PC-9 (cell line): ENCODE measurements at regions not wholly inside any gene's neighbourhood (a gene's known extent, or its start where the extent isn't known, plus 50 kb on each side); places are given as distances from the start of the nearest gene placed in this dataset.
A peak's percentile ranks its signal among the peaks of the same experiment; 100 is the strongest.

Experiments
- BruUV-seq: library from RNA; stranded (reverse); fragments of 400-500 nt; replicated peaks from 2 replicates; lab custom pipeline; 2021; lab: Mats Ljungman, UMichigan
- CTCF ChIA-PET: fragments of 300-600 bp; sonication (Branson Sonifier 250); formaldehyde crosslinking; loops from one replicate; lab custom pipeline; 2022; ENCODE audit warnings: antibody characterized with exemption; lab: Charles Lee
- POLR2A ChIA-PET: fragments of 300-600 bp; sonication (Branson Sonifier 250); formaldehyde crosslinking; loops from one replicate; lab custom pipeline; 2022; ENCODE audit warnings: antibody characterized with exemption; ENCODE audit not compliant: unreplicated experiment; lab: Charles Lee
- DNase-seq, 2 experiments: peaks; one replicate each; pipeline versions ENCODE4 v3.0.0 to v3.0.0-alpha.2; 2015 to 2022; ENCODE audit warnings: mixed read lengths in 1 of 2
- H2AFZ ChIP-seq: fragments of 200-600 bp; sonication (generic); 2 replicates; pipeline ENCODE4 v1.8.1; 2017; ENCODE audit warnings: antibody characterized with exemption
- H3F3A ChIP-seq: fragments of 200-600 bp; sonication (generic); 2 replicates; pipeline ENCODE4 v1.8.1; 2017; ENCODE audit warnings: antibody characterized with exemption, mild to moderate bottlenecking, low read depth; ENCODE audit not compliant: insufficient read depth
- H3K27ac ChIP-seq: fragments of 200-600 bp; sonication (generic); 2 replicates; pipeline ENCODE4 v1.6.1; 2016; ENCODE audit warnings: mixed run types
- H3K27me3 ChIP-seq: fragments of 200-600 bp; sonication (generic); 2 replicates; pipeline ENCODE4 v1.6.1; 2016; ENCODE audit warnings: low read depth, mixed run types; ENCODE audit not compliant: insufficient read depth
- H3K36me3 ChIP-seq: fragments of 200-600 bp; sonication (generic); 2 replicates; pipeline ENCODE4 v1.6.1; 2016; ENCODE audit warnings: low read depth, mixed run types
- H3K4me1 ChIP-seq: fragments of 200-600 bp; sonication (generic); replicated peaks from 2 replicates; pipeline ENCODE4 v1.6.1; 2016; ENCODE audit warnings: mixed run types; ENCODE audit not compliant: insufficient read depth
- H3K4me2 ChIP-seq: fragments of 200-600 bp; sonication (generic); 2 replicates; pipeline ENCODE4 v1.6.1; 2017; ENCODE audit warnings: mixed run types
- H3K4me3 ChIP-seq: fragments of 200-600 bp; sonication (generic); 2 replicates; pipeline ENCODE4 v1.6.1; 2016; ENCODE audit warnings: mixed run types
- H3K79me2 ChIP-seq: fragments of 200-600 bp; sonication (generic); 2 replicates; pipeline ENCODE4 v1.6.1; 2017; ENCODE audit warnings: low read depth, mixed run types
- H3K9me2 ChIP-seq: fragments of 200-600 bp; sonication (generic); 2 replicates; pipeline ENCODE4 v1.8.1; 2017; ENCODE audit warnings: mild to moderate bottlenecking; ENCODE audit not compliant: insufficient read depth
- H3K9me3 ChIP-seq: fragments of 200-600 bp; sonication (generic); 2 replicates; pipeline ENCODE4 v1.8.1; 2016; ENCODE audit warnings: low read depth; ENCODE audit not compliant: insufficient read depth
- H4K20me1 ChIP-seq: fragments of 200-600 bp; sonication (generic); 2 replicates; pipeline ENCODE4 v1.8.1; 2017; ENCODE audit not compliant: insufficient read depth
- EZH2 ChIP-seq: fragments of 200-600 bp; sonication (generic); IDR thresholded peaks from 2 replicates; pipeline ENCODE4 v1.8.0; 2017; ENCODE audit warnings: antibody characterized with exemption, low read depth
- intact Hi-C: fragments of 100-400 bp; cut with micrococcal nuclease; formaldehyde crosslinking; loops from one replicate; pipeline ENCODE4 v1.10.0; 2022; ENCODE audit not compliant: unreplicated experiment
- TF ChIP-seq, protein P1 (sequence below): fragments of 200-600 bp; sonication (generic); conservative IDR thresholded peaks from 2 replicates; pipeline ENCODE4 v1.6.1; 2017; ENCODE audit warnings: mixed run types, antibody characterized with exemption, mild to moderate bottlenecking, moderate library complexity

DNA sequence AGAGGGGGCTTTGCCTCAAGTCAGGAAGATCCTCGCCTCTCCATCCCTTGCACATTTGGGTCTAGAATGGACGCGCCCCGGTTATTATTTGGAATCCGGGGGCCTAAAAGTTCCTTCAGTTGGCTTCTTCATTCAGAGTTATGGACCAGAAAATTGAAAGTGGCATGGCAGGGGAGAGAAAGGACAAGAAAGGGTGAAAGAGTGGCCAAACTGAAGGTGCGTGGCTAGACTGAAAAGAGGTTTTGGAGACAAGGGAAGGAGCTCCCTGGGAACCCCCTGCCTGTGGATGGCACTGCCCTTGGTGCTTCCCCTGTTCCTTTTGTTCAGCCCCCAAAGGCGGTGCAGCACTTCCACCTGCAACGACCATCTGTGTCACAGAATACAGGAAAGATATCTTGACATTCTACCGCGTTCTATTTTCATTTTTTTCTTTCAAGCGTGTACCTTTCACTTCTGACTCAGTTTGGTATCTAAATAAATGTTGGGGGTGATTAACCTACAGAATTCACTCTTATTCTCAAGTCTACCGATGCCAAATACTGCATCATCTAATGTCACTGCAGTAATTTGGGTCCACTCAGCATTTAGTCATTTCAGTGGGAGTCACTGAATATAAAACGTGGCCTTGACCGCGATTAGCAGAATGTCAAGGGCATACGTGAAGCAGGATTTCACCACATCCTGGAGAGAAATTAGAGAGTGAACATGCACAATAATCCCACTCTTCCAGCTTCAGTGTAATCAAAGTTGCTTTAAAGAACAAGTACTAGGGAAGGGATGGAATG, 88.1 kb upstream of the ARHGAP32 start:
- peaks cover 10% of the 10 kb centered on the region for H4K20me1 ChIP-seq
- H3K9me3 ChIP-seq, result no peaks in the 10 kb centered on the region
- no peak overlapping the region for H3K27ac ChIP-seq
- 0 out of 2 replicates have a peak, but pooled peaks cover 5% of the 10 kb centered on the region for H3F3A ChIP-seq
- DNase-seq, result no peak
- no peaks in the 10 kb centered on the region for H3K27me3 ChIP-seq
- CTCF ChIA-PET, result no interaction called here
- TSS peak; percentile 90 for BruUV-seq
- H3K4me1 ChIP-seq, result peaks cover 50% of the 10 kb centered on the region
- H2AFZ ChIP-seq, result peak overlapping the region; percentile 87
- TF ChIP-seq, protein P1, sequence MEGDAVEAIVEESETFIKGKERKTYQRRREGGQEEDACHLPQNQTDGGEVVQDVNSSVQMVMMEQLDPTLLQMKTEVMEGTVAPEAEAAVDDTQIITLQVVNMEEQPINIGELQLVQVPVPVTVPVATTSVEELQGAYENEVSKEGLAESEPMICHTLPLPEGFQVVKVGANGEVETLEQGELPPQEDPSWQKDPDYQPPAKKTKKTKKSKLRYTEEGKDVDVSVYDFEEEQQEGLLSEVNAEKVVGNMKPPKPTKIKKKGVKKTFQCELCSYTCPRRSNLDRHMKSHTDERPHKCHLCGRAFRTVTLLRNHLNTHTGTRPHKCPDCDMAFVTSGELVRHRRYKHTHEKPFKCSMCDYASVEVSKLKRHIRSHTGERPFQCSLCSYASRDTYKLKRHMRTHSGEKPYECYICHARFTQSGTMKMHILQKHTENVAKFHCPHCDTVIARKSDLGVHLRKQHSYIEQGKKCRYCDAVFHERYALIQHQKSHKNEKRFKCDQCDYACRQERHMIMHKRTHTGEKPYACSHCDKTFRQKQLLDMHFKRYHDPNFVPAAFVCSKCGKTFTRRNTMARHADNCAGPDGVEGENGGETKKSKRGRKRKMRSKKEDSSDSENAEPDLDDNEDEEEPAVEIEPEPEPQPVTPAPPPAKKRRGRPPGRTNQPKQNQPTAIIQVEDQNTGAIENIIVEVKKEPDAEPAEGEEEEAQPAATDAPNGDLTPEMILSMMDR, result no peak
- no peak for TF ChIP-seq EZH2
- H3K9me2 ChIP-seq, result no peaks in the 10 kb centered on the region
- H3K36me3 ChIP-seq, result no peaks in the 10 kb centered on the region
- POLR2A ChIA-PET, result no interaction called here
- H3K4me3 ChIP-seq, result peak overlapping the region; percentile 70
- peak overlapping the region; percentile 83 for H3K4me2 ChIP-seq
- intact Hi-C loops, result loop anchor here (5.0 kb wide), 1 partner anchor 37 kb away; no protein-coding TSS in a partner anchor
- H3K79me2 ChIP-seq, result peaks cover 33% of the 10 kb centered on the region

DNA sequence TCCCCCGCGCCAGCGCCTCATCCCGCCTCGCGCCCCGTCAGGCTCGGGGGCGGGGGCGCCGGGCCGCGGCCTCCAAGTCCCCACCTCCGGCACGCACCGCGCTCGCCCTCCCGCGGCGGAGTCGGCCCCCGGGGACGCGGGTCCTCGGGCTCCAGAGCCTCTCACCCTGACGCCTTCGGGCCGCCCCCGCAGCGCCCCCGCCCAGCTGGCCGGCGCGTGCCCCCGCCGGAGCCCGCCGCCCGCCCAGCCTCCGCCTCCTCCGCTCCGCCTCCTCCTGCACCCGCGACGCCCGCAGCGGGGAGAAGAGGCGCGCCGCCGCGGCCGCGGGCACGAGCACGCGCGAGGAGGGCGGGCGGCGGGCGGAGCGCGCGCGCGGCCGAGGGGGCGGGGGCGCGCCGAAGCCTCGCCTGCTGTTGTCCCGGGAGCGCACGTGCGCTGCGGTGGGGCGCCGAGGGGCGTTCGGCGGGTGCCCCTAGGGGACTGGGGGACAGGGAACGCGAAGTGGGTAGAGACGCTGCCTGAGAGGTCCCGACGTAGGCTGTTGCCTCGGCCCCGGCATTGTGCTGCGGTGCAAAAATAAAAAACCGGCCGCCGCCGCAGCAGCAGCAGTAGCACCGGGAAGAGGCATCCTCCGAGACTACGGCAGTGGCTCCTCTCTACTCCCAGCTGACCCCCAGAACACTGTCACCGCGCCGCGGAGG, 87.4 kb upstream of the ARHGAP32 start:
- Histone ChIP-seq H3K36me3 (no peaks in the 10 kb centered on the region), H3K9me2 (no peaks in the 10 kb centered on the region), H3F3A (0 out of 2 replicates have a peak, but pooled peaks cover 5% of the 10 kb centered on the region), H3K79me2 (peaks cover 41% of the 10 kb centered on the region), H3K27me3 (no peaks in the 10 kb centered on the region), H2AFZ (peak overlapping the region; percentile 87), H3K4me3 (peak overlapping the region; percentile 70), H3K9me3 (no peaks in the 10 kb centered on the region), H3K4me2 (peak overlapping the region; percentile 83), H3K27ac (no peak overlapping the region), H3K4me1 (peaks cover 50% of the 10 kb centered on the region), H4K20me1 (peaks cover 10% of the 10 kb centered on the region)
- intact Hi-C loops, result loop anchor here (1.0 to 5.0 kb wide), 3 partner anchors 38 to 162 kb away; partner anchors contain the start of gene ARHGAP32
- peak; percentile 54 to 86 for DNase-seq
- no peak for TF ChIP-seq EZH2
- TF ChIP-seq, protein P1, result no peak
- BruUV-seq, result no TSS peak
- POLR2A ChIA-PET, result no interaction called here
- CTCF ChIA-PET, result interaction anchor here (0.7 kb wide), 1 partner anchor 593 kb away, joined by 3 read pairs; no protein-coding TSS in a partner anchor

DNA sequence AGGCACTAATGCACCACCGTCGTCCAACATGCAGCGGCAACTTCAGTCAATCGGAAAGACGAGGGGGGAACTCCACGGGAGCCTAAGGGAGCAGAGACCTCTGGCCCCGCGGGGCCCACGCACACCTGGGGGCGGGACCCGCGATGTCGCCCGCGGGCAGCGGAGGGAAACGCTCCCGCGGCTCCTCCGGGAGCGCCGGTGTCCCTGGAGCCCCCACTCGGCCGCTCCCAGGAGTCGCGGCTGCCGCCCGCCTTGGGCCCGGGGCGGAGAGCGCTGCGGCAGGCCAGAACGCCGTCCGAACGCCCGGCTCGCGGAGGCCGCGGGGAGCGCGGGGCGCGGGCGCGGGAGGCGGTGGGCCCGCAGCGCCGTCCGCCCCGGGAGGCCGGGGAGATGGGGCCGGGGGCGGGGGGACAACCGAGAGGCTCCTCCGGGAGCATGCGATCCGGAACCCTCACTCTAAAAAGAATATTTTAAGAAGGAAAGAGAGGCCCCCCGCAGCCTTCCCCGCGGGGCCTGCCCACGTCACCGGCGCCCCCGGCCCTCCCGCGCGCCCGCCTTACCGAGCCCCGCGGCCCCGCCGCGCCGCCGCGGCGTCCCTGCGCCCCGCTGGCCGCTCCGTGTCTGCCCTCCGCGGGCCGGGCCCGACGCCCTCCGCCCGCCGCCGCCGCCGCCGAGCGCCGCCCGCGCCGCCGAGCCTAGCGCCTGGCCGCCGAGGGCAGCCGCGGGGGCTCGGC, 86.6 kb upstream of the ARHGAP32 start:
- DNase-seq, result peak in 1 of 2 experiments; percentile 8
- H3K4me1 ChIP-seq, result peaks cover 50% of the 10 kb centered on the region
- intact Hi-C loops, result loop anchor here (1.0 to 5.0 kb wide), 2 partner anchors 86 to 161 kb away; partner anchors contain the start of gene ARHGAP32
- peak overlapping the region; percentile 79 for H3K4me3 ChIP-seq
- TF ChIP-seq, protein P1, result no peak
- TF ChIP-seq EZH2, result no peak
- no peaks in the 10 kb centered on the region for H3K9me2 ChIP-seq
- no peaks in the 10 kb centered on the region for H3K27me3 ChIP-seq
- peaks cover 10% of the 10 kb centered on the region for H4K20me1 ChIP-seq
- no peak overlapping the region for H3K27ac ChIP-seq
- no TSS peak for BruUV-seq
- peak overlapping the region; percentile 71; the same call in 1 of the 2 replicates for H2AFZ ChIP-seq
- 0 out of 2 replicates have a peak, but pooled peaks cover 5% of the 10 kb centered on the region for H3F3A ChIP-seq
- H3K9me3 ChIP-seq, result no peaks in the 10 kb centered on the region
- ChIA-PET CTCF (no interaction called here), POLR2A (no interaction called here)
- H3K79me2 ChIP-seq, result peaks cover 47% of the 10 kb centered on the region
- H3K36me3 ChIP-seq, result no peaks in the 10 kb centered on the region
- peak overlapping the region; percentile 96 for H3K4me2 ChIP-seq
